ENCODE measurements at regions not wholly inside any gene's neighbourhood (a gene's known extent, or its start where the extent isn't known, plus 50 kb on each side); places are given as distances from the start of the nearest gene placed in this dataset.

DNA sequence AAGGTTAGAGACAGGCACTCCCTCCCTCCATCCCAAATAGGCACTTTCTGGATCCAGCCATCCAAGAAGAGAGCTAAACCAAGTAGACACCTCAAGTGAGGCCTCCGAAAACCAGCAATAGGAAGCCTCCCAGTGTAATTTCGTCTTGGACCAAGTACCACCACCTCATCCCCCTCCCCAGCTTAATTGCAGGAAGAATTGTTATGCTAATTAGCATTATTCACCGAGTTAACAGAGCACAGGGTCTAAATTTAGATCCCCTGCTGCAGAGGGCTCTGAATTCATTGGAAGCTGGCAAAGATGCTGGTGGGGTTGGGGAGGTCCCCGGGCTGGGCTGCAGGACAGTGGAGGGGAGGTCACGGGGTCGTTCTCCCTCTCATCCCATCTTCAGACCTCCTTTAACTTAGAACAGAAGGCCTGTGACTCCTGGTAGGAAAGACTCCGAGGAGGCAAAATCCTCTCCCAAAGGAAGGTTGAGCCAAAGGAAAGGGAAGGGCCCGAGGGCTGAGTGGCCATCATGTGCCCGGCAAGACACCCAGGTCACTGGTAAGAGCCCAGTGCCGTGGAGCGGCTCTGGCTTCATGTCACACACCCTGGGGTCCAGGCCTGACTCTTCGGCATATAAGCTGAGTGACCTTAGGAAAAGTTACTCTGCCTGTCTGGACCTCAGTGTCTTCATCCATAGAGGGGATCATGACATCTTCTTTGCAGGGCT lies 209.2 kb upstream of the GRIK3 start:
- TF ChIP-seq CTCF (IDR thresholded peaks at IDR 0.05; ENCODE audit: extremely low read depth in 1 of 2, insufficient read depth in 1 of 2, low read depth in 1 of 2, low read length in 2 of 2) (no peak), EZH2 (IDR thresholded peaks at IDR 0.05; ENCODE audit: borderline replicate concordance, low read depth, low read length, severe bottlenecking) (no peak), MAX (IDR thresholded peaks at IDR 0.05; ENCODE audit: insufficient read depth, insufficient read length) (no peak), POLR2A (IDR thresholded peaks at IDR 0.05; ENCODE audit: low read depth, low read length) (no peak), POLR2AphosphoS5 (IDR thresholded peaks at IDR 0.05; ENCODE audit: insufficient read depth, low read depth, low read length) (no peak)

All from endothelial cell of umbilical vein (primary cell).